H1 (cell line): ENCODE measurements at regions not wholly inside any gene's neighbourhood (a gene's known extent, or its start where the extent isn't known, plus 50 kb on each side); places are given as distances from the start of the nearest gene placed in this dataset.

Source experiments
- CTCF ChIA-PET: fragments of 300-600 bp; sonication (Branson Sonifier 250); formaldehyde crosslinking; loops from one replicate; lab custom pipeline; 2021; ENCODE audit not compliant: partially characterized antibody; lab: Charles Lee
- POLR2A ChIA-PET: fragments of 300-600 bp; sonication (Branson Sonifier 250); formaldehyde crosslinking; loops from one replicate; lab custom pipeline; 2021; ENCODE audit warnings: inconsistent platforms; ENCODE audit not compliant: partially characterized antibody; lab: Charles Lee
- DNase-seq, 2 experiments: peaks; one replicate each; pipeline versions ENCODE4 v3.0.0 to v3.0.0-alpha.2; 2010 to 2022; ENCODE audit warnings: low spot score in 2 of 2, low read depth in 1 of 2, mixed read lengths in 1 of 2
- FAIRE-seq: peaks from 2 replicates; lab custom pipeline; 2011; peaks lifted over from hg19 to GRCh38; lab: Jason Lieb, UNC
- H2AFZ ChIP-seq: 2 replicates; pipeline ENCODE4 v1.8.1; 2012; ENCODE audit warnings: low read length, inconsistent platforms
- H2AK5ac ChIP-seq: 2 replicates; pipeline ENCODE4 v1.6.1; 2013; ENCODE audit warnings: low read depth, low read length
- H2BK120ac ChIP-seq: replicated peaks from 2 replicates; pipeline ENCODE3; 2013; ENCODE audit warnings: low read depth, low read length, inconsistent platforms
- H2BK12ac ChIP-seq: 2 replicates; pipeline ENCODE4 v1.6.1; 2013; ENCODE audit warnings: low read depth, low read length
- H2BK15ac ChIP-seq: 2 replicates; pipeline ENCODE4 v1.6.1; 2013; ENCODE audit warnings: low read length
- H2BK20ac ChIP-seq: 2 replicates; pipeline ENCODE4 v1.6.1; 2013; ENCODE audit warnings: low read length
- H2BK5ac ChIP-seq: 2 replicates; pipeline ENCODE4 v1.6.1; 2013; ENCODE audit warnings: low read depth, low read length
- H3K14ac ChIP-seq: 2 replicates; pipeline ENCODE4 v1.6.1; 2013; ENCODE audit warnings: inconsistent platforms; ENCODE audit not compliant: insufficient read length
- H3K18ac ChIP-seq: 2 replicates; pipeline ENCODE4 v1.6.1; 2013; ENCODE audit warnings: low read length; ENCODE audit errors: extremely low read depth
- H3K23ac ChIP-seq: 2 replicates; pipeline ENCODE4 v1.6.1; 2013; ENCODE audit warnings: inconsistent platforms; ENCODE audit not compliant: insufficient read length
- H3K23me2 ChIP-seq: 2 replicates; pipeline ENCODE4 v1.6.1; 2013; ENCODE audit warnings: low read depth, low read length
- H3K27ac ChIP-seq: 2 replicates; pipeline ENCODE4 v1.6.1; 2011; ENCODE audit warnings: low read depth, low read length, inconsistent platforms
- H3K27me3 ChIP-seq, 4 experiments: replicated peaks in 1 of 4; 1 replicate in 1 of 4; 2 replicates in 3 of 4; pipeline versions ENCODE4 v1.6.1 to v1.8.1; 2011 to 2013; ENCODE audit warnings: low read length in 3 of 4, mild to moderate bottlenecking in 3 of 4, inconsistent platforms in 2 of 4, mixed read lengths in 2 of 4, moderate library complexity in 1 of 4; ENCODE audit not compliant: control insufficient read depth in 3 of 4, insufficient read depth in 3 of 4; ENCODE audit errors: extremely low read depth in 1 of 4
- H3K36me3 ChIP-seq, 4 experiments: 2 replicates each; pipeline versions ENCODE4 v1.6.1 to v1.8.1; 2011 to 2013; ENCODE audit warnings: mild to moderate bottlenecking in 4 of 4, low read length in 3 of 4, moderate library complexity in 2 of 4, control low read depth in 1 of 4, inconsistent platforms in 1 of 4; ENCODE audit not compliant: insufficient read depth in 4 of 4, control insufficient read depth in 2 of 4
- H3K4ac ChIP-seq: replicated peaks from 2 replicates; pipeline ENCODE3; 2013; ENCODE audit warnings: low read length, low read depth, mixed read lengths, inconsistent platforms; ENCODE audit not compliant: insufficient read length
- H3K4me1 ChIP-seq, 4 experiments: replicated peaks in 1 of 4; 1 replicate in 1 of 4; 2 replicates in 3 of 4; pipeline versions ENCODE4 v1.6.1 to v1.8.1; 2011 to 2013; ENCODE audit warnings: low read length in 3 of 4, inconsistent platforms in 2 of 4, mixed read lengths in 1 of 4; ENCODE audit not compliant: insufficient read depth in 4 of 4, control insufficient read depth in 3 of 4
- H3K4me2 ChIP-seq, 2 experiments: 2 replicates each; pipeline versions ENCODE4 v1.6.1 to v1.8.1; 2011 to 2013; ENCODE audit warnings: low read depth in 2 of 2, low read length in 2 of 2, control low read depth in 1 of 2, inconsistent platforms in 1 of 2, mild to moderate bottlenecking in 1 of 2; ENCODE audit not compliant: insufficient read depth in 1 of 2
- H3K4me3 ChIP-seq, 4 experiments: fragments of 200-600, 300-600 bp in 1 of 4; sonication (generic), shearing (Covaris generic), sonication (Bioruptor Twin) in 1 of 4; 2 replicates each; pipeline versions ENCODE4 v1.5.1 to v1.8.1; 2011 to 2016; ENCODE audit warnings: low read length in 4 of 4, low read depth in 3 of 4, control low read depth in 2 of 4, inconsistent platforms in 2 of 4, mild to moderate bottlenecking in 2 of 4, mixed read lengths in 1 of 4, moderate library complexity in 1 of 4; ENCODE audit not compliant: insufficient read depth in 2 of 4; ENCODE audit errors: extremely low read depth in 1 of 4
- H3K56ac ChIP-seq: replicated peaks from 2 replicates; pipeline ENCODE3; 2013; ENCODE audit warnings: low read depth, mild to moderate bottlenecking, mixed read lengths, low read length, inconsistent platforms; ENCODE audit not compliant: insufficient read length
- H3K79me1 ChIP-seq: 2 replicates; pipeline ENCODE4 v1.6.1; 2013; ENCODE audit warnings: low read depth, low read length, control low read depth
- H3K79me2 ChIP-seq, 2 experiments: 2 replicates each; pipeline versions ENCODE4 v1.6.1 to v1.8.1; 2012 to 2013; ENCODE audit warnings: low read length in 2 of 2, mild to moderate bottlenecking in 2 of 2, inconsistent platforms in 1 of 2; ENCODE audit not compliant: insufficient read depth in 2 of 2, control insufficient read depth in 1 of 2
- H3K9ac ChIP-seq, 4 experiments: replicated peaks in 1 of 4; 1 replicate in 1 of 4; 2 replicates in 3 of 4; pipeline versions ENCODE4 v1.6.1 to v1.8.1; 2011 to 2013; ENCODE audit warnings: low read depth in 3 of 4, low read length in 3 of 4, control low read depth in 2 of 4, mild to moderate bottlenecking in 2 of 4, moderate library complexity in 2 of 4, inconsistent platforms in 1 of 4; ENCODE audit errors: extremely low read depth in 1 of 4
- H3K9me3 ChIP-seq, 2 experiments: 2 replicates each; pipeline versions ENCODE4 v1.6.1 to v1.8.1; 2012 to 2013; ENCODE audit warnings: mild to moderate bottlenecking in 2 of 2, moderate library complexity in 2 of 2, control low read depth in 1 of 2, inconsistent platforms in 1 of 2, low read depth in 1 of 2, low read length in 1 of 2, mixed read lengths in 1 of 2; ENCODE audit not compliant: insufficient read depth in 2 of 2
- H4K20me1 ChIP-seq, 2 experiments: replicated peaks in 1 of 2; 2 replicates each; pipeline versions ENCODE3 to v1.8.1; 2011 to 2013; ENCODE audit warnings: inconsistent platforms in 2 of 2, low read length in 2 of 2, mild to moderate bottlenecking in 1 of 2; ENCODE audit not compliant: insufficient read depth in 2 of 2, control insufficient read depth in 1 of 2
- H4K5ac ChIP-seq: 2 replicates; pipeline ENCODE4 v1.6.1; 2013; ENCODE audit warnings: low read length, low read depth, mixed read lengths, inconsistent platforms; ENCODE audit not compliant: insufficient read length
- H4K8ac ChIP-seq: 2 replicates; pipeline ENCODE4 v1.8.0; 2013; ENCODE audit warnings: mild to moderate bottlenecking, moderate library complexity, low read length, inconsistent platforms; ENCODE audit not compliant: insufficient read depth; ENCODE audit errors: extremely low read depth
- H4K91ac ChIP-seq: replicated peaks from 2 replicates; pipeline ENCODE3; 2013; ENCODE audit warnings: low read length, mixed read lengths, inconsistent platforms; ENCODE audit not compliant: insufficient read length
- ASH2L ChIP-seq: fragments of 200-600, 300-600 bp; sonication (generic); IDR thresholded peaks from one replicate; pipeline ENCODE4 v1.7.1; 2017; ENCODE audit warnings: low read length
- CBX5 ChIP-seq: fragments of 300-800, 300-1000 bp; sonication (generic); IDR thresholded peaks from 2 replicates; pipeline ENCODE4 v1.7.1; 2016; ENCODE audit warnings: antibody characterized with exemption, low read length, low read depth
- CEBPB ChIP-seq: IDR thresholded peaks from 2 replicates; pipeline ENCODE4 v1.6.1; 2012; ENCODE audit warnings: low read depth, low read length
- TAF1 ChIP-seq: IDR thresholded peaks from 2 replicates; pipeline ENCODE4 v1.6.1; 2011; ENCODE audit warnings: mild to moderate bottlenecking, low read depth, low read length
- WGBS, 2 experiments: shearing (Covaris generic) in 1 of 2; methylation state at CpG; one replicate each; pipeline versions ENCODE4 v1.1.6 to v1.1.7; 2013 to 2015; ENCODE audit warnings: low lambda C conversion rate in 2 of 2, mixed read lengths in 2 of 2, inconsistent platforms in 1 of 2, low coverage in 1 of 2, missing lambda C conversion rate in 1 of 2; ENCODE audit not compliant: insufficient replicate concordance in 2 of 2, insufficient coverage in 1 of 2, insufficient read length in 1 of 2; ENCODE audit errors: extremely low coverage in 1 of 2, missing lambda C conversion rate in 1 of 2; 5-methylcytosine and 5-hydroxymethylcytosine counted together

- Histone ChIP-seq H3K18ac (no peak overlapping the region), H3K4me2 (no peak overlapping the region), H2BK20ac (no peak overlapping the region), H4K20me1 (no peaks in the 10 kb centered on the region), H2AFZ (no peak overlapping the region), H4K91ac (no peak overlapping the region), H4K5ac (no peak overlapping the region), H2BK15ac (no peak overlapping the region), H2BK5ac (no peak overlapping the region), H3K4me1 (no peaks in the 10 kb centered on the region), H3K27me3 (no peaks in the 10 kb centered on the region), H2BK120ac (no peak overlapping the region), H3K9ac (no peak overlapping the region), H3K4ac (no peak overlapping the region), H3K14ac (no peak overlapping the region), H3K4me3 (no peak overlapping the region), H3K36me3 (no peaks in the 10 kb centered on the region), H3K79me1 (no peaks in the 10 kb centered on the region), H3K27ac (no peak overlapping the region), H2BK12ac (no peak overlapping the region), H3K9me3 (no peaks in the 10 kb centered on the region), H2AK5ac (no peak overlapping the region), H3K23ac (no peak overlapping the region), H4K8ac (no peak overlapping the region), H3K79me2 (no peaks in the 10 kb centered on the region), H3K23me2 (no peaks in the 10 kb centered on the region), H3K56ac (no peak overlapping the region)
- FAIRE-seq = no peak
- no peak for DNase-seq
- ChIA-PET CTCF (no interaction called here), POLR2A (no interaction called here)
- TF ChIP-seq TAF1 = no peak
- no peak for TF ChIP-seq CBX5
- TF ChIP-seq CEBPB = no peak
- TF ChIP-seq ASH2L = no peak
- WGBS, 2 experiments = 89 to 94% methylated on average over 2 to 3 of the region's 3 CpGs
These were observed 332.0 kb upstream of the CCDC179 start for GRCh38 chr11:23192256-23192655.
